Putamen (tissue), 1 donor: ENCODE measurements at regions not wholly inside any gene's neighbourhood (a gene's known extent, or its start where the extent isn't known, plus 50 kb on each side); places are given as distances from the start of the nearest gene placed in this dataset.

Experiments used
- DNase-seq: peaks from one replicate; pipeline ENCODE4 v3.0.0-alpha.2; 2016; ENCODE audit warnings: low spot score

GRCh38 chr10:124146483-124146882 is 53.1 kb upstream of the CHST15 start:
- no peak for DNase-seq

GRCh38 chr10:124145109-124145870 is 51.9 kb upstream of the CHST15 start:
- peak; percentile 31 for DNase-seq

- DNase-seq = no peak
Measured at GRCh38 chr10:124144536-124144935, 51.1 kb upstream of the CHST15 start.

GRCh38 chr10:124143721-124144120 is 50.3 kb upstream of the CHST15 start:
- no peak for DNase-seq
